HG03460 (cell line): ENCODE measurements at regions not wholly inside any gene's neighbourhood (a gene's known extent, or its start where the extent isn't known, plus 50 kb on each side); places are given as distances from the start of the nearest gene placed in this dataset.

Source experiments
- ATAC-seq: cut with Tn5 transposase; IDR thresholded peaks from one replicate; pipeline ENCODE4 v1.9.1; 2021; ENCODE audit not compliant: unreplicated experiment

DNA sequence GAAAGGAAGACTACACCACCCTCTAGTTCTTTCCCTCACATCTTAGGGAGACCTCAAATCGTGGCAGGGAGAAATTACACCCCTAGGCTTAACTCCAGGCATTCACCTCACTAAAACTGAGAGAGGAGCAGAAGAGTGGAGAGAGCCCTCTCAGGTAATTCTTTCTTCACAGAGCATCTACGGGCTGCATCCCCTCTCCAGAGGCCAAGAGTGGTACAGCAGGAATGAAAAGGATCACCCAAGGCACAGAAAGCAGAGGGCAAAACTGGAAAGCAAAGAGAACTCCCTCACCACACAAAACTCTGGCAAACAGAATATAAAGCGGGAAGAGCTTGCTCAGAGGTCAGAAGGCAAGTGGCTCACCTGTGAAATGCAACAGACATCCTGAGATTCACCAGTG, 661.2 kb downstream of the TBC1D4 start:
- ATAC-seq, result no peak

- ATAC-seq, result no peak
Measured at GRCh38 chr13:74819549-74819948, 662.4 kb downstream of the TBC1D4 start.

DNA sequence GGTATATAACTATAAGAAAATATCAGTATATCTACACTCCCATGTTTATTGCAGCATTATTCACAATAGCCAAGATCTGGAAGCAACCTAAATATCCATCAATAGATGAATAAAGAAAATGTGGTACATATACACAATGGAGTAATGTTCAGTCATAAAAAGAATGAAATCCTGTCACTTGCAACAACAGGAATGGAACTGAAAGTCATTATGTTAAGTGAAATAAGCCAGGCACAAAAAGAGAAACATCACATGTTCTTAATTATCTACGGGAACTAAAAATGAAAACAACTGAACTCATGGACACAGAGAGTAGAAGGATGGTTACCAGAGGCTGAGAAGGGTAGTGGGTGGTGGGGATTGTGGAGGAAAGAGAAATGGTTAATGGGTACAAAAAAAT, 665.2 kb downstream of the TBC1D4 start:
- no peak for ATAC-seq

- ATAC-seq, result no peak
Measured at GRCh38 chr13:74796157-74796556, 662.0 kb upstream of the KLF12 start.

DNA sequence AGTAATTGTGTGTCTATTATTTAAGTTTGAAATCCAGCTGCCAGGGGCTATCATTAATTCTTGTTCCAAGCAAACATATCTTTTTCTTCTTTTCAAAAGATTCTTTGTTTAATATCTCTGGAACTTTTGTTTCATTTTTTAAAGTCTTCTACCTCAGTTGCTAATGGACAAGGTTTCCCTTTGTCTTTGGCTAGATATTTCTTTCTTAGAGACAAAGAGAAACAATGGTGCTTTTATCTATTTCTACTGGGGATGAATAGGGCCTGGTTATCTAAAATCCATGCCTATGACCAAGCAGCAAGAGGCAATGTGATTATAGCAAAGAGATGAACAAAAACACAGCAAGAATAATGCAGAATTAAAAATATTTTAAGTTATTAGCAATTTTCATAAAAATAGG, 661.3 kb upstream of the KLF12 start:
- ATAC-seq, result no peak

- no peak for ATAC-seq
Measured at GRCh38 chr13:74794582-74794981, 660.4 kb upstream of the KLF12 start.

DNA sequence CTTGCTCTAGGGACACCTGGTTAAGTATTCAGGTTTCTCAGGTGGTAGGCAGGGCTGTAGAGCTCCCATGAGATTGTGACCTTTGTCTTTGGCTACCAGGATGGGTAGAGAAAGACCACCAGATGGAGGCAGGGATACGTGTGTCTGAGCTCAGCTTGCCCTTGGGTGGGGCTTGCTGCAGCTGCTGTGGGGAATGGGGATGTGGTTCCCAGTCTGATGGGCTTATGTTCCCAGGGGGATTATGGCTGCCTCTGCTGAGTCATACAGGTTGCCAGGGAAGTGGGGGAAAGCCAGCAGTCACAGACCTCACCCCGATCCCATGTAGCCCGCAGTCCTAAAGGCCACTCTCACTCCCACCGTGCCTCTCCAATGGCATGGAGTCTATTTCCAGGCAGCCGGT, 659.9 kb upstream of the KLF12 start:
- no peak for ATAC-seq

DNA sequence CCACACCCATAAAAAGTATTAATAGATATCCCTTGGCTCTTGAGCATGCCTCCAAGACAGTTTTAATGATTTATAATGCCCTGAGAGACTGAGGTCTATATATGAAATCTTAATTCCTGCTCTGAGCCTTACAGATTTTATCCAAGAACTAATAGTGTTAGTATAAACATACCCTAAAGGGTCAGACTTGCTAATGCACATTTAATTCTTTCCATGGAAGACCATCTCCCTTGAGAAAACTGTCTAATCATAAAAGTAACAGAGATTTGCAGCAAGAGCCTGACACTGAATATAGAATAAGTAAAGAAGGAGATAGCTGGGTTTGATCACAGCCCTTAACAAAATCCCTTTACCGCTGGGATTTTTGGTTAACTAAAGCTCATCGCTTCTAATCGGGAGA, 650.8 kb upstream of the KLF12 start:
- ATAC-seq, result no peak

DNA sequence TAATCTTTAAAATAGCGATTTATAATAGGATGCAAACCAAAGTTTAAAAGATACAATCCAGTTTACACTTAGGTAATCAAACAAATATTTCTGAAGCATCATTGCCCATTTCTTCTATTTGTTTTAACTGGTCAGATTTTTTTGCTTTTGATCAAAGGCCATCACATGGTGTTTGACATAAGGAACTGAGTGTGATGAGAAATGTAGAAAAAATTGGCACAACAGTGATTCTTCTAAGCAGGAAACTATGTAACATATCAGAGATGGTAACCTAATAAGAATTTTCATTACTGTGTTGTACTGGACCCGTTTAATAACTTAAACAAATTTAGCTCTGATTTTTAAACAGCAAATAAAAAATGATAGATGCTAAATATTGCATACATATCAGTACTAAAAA, 644.7 kb upstream of the KLF12 start:
- ATAC-seq, result no peak

GRCh38 chr13:74778087-74778486, 643.9 kb upstream of the KLF12 start:
- ATAC-seq, result no peak

DNA sequence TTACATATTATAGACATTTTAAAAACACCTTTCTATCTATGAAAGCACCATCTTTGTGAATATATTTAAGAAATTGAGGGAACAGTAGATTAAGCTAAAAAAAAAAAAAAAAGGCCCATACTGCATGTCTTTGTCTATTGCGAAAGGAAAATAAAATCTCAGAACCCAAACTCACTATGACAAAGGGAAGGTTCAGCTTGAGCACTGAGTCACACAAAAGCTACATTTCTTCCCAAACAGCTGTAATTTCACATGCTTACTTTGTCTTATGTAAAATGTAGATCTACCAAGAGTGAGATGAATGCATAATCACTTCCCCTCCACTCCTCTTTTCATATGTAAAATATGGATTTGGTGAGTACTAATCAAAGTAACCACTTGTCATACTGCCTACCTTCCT, 640.1 kb upstream of the KLF12 start:
- no peak for ATAC-seq

DNA sequence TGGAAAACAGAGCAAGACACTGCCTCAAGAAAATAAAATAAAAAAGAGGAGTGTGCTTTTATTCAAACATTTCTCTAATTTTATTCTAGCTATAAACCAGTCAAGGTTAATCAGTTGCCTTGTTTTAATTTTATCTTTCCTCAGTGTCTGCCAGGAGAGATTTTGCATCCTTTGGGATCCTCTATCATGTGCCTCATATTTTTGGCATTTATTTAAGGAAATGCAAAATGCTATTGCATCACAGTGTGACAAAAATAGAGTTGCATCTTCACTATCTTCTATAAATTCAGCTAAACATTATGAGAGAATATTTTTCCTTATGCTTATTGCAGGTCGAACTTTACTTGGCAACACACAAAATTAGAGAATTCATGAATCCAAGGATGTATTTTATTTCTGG, 639.0 kb upstream of the KLF12 start:
- ATAC-seq, result no peak

GRCh38 chr13:74771964-74772363, 637.8 kb upstream of the KLF12 start:
- ATAC-seq, result no peak

GRCh38 chr13:74770361-74770760, 636.2 kb upstream of the KLF12 start:
- ATAC-seq, result no peak

DNA sequence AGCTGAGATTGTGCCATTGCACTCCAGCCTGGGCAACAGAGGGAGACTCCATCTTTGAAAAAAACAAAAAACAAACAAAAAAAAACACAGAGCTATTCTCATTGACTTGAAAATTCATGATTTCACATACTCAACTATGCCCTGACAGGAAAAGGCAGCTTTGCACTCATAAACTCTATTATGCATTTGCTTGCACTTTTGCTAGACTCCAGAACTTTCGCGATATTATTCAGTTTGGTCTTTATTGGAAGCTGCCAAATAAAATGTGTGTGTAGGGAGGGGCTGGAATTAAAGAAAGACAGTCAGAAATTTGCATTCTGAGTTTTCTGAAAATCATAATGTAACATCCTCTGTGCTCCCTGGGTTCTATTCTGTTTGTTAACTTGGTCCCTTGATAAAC, 635.1 kb upstream of the KLF12 start:
- no peak for ATAC-seq

- ATAC-seq, result no peak
Measured at GRCh38 chr13:74768521-74769085, 634.4 kb upstream of the KLF12 start.

DNA sequence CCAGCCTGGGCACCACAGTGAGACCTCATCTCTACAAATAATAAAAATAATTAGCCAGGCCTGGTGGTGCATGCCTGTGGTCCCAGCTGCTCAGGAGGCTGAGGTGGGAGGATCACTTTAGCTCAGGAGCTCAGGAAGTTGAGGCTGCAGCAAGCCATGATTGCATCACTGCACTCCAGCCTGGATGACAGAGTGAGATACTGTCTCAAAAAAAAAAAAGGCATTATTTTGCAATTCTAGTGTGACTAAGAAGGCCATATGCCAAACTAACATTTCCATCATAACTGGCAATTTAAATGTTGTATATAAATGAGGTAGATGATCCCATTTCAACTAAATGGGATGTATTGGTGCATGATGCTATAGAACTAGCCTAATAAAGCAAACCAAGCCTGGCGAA, 632.8 kb upstream of the KLF12 start:
- no peak for ATAC-seq

- no peak for ATAC-seq
Measured at GRCh38 chr13:74765955-74766354, 631.8 kb upstream of the KLF12 start.

- ATAC-seq, result no peak
Measured at GRCh38 chr13:74761801-74762757, 627.9 kb upstream of the KLF12 start.

GRCh38 chr13:74758188-74758587, 624.0 kb upstream of the KLF12 start:
- ATAC-seq, result no peak

DNA sequence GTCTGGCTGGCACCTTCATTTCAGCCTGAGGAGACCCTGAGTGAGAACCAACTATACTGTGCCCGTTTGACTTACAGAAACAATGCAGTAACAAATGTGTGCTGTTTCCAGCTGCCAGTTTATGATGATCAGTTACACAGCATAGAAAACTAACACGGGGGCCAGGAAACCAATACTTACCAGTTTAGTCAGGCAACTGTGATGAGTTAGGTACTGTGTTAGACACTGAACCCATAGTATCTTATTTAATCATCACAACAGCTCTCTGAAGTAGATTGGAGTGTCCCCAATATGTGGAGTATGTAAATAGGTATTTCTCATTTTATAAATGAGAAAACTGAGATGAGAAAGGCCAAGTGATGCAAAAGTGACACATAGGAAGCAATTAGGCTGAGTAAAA, 620.9 kb upstream of the KLF12 start:
- no peak for ATAC-seq

GRCh38 chr13:74751739-74752138, 617.5 kb upstream of the KLF12 start:
- no peak for ATAC-seq
